ENCODE measurements at regions not wholly inside any gene's neighbourhood (a gene's known extent, or its start where the extent isn't known, plus 50 kb on each side); places are given as distances from the start of the nearest gene placed in this dataset.

DNA sequence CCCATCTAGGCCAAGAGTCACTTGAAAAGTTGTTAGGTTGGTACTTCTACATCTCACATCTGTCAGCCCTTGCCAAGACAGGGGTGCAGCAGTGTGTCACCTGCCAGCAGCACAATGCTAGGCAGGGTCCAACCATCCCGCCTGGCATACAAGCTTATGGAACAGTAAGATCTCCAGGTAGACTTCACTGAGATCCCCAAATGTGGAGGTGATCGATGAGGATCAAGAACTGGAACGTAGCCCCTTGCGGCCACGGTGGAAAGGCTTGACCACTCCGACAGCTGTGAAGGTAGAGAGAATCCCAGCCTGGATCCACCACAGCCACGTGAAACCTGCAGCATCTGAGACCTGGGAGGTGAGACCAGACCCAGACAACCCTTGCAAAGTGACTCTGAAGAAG is 696.0 kb upstream of the LMO3 start:
- Histone ChIP-seq H3K9me3 (ENCODE audit: control insufficient read depth, low read depth, low read length) (peaks cover 9% of the 10 kb centered on the region), H3K27ac (ENCODE audit: insufficient read length, low read depth, low read length) (no peak overlapping the region), H3T11ph (ENCODE audit: low read length) (no peak overlapping the region), H3K79me2 (ENCODE audit: insufficient read depth, low read length) (no peaks in the 10 kb centered on the region), H3K18ac (ENCODE audit: insufficient read length, low read depth, low read length) (no peak overlapping the region), H2AK5ac (ENCODE audit: insufficient read length, low read length) (no peak overlapping the region), H3K79me1 (ENCODE audit: insufficient read depth, low read depth, low read length, poor library complexity, severe bottlenecking) (no peaks in the 10 kb centered on the region), H4K8ac (replicated peaks; ENCODE audit: insufficient read length, low read depth, low read length) (no peak overlapping the region), H2BK120ac (ENCODE audit: low read depth, low read length, poor library complexity, severe bottlenecking) (no peak overlapping the region), H3K23me2 (ENCODE audit: insufficient read length, low read depth, low read length, poor library complexity, severe bottlenecking) (no peaks in the 10 kb centered on the region), H3K23ac (ENCODE audit: insufficient read length, low read depth, low read length) (no peak overlapping the region), H3K4me1 (ENCODE audit: insufficient read depth, low read length) (no peaks in the 10 kb centered on the region), H4K5ac (ENCODE audit: insufficient read length, low read depth, low read length) (no peak overlapping the region), H3K14ac (ENCODE audit: insufficient read depth, low read length) (no peak overlapping the region), H2BK5ac (ENCODE audit: insufficient read length, low read length) (no peak overlapping the region), H2BK15ac (ENCODE audit: low read depth, low read length) (no peak overlapping the region), H3K27me3 (ENCODE audit: insufficient read depth, low read length) (no peaks in the 10 kb centered on the region), H4K20me1 (ENCODE audit: control insufficient read depth, insufficient read depth, insufficient read length) (no peaks in the 10 kb centered on the region), H3K4me2 (ENCODE audit: insufficient read depth, insufficient read length, low read length) (no peak overlapping the region), H2AFZ (ENCODE audit: low read length) (no peak overlapping the region), H4K91ac (ENCODE audit: insufficient read length, low read depth, low read length) (no peak overlapping the region), H2BK20ac (ENCODE audit: low read depth, low read length, poor library complexity, severe bottlenecking) (no peak overlapping the region), H3K4ac (ENCODE audit: low read depth, low read length) (no peak overlapping the region), H3K9ac (ENCODE audit: extremely low read depth, insufficient read length, low read length) (no peak overlapping the region), H2BK12ac (ENCODE audit: insufficient read length, low read depth, low read length) (no peak overlapping the region), H3K56ac (ENCODE audit: insufficient read length, low read depth, low read length) (no peak overlapping the region)
- WGBS (ENCODE audit: extremely low coverage, insufficient read length, low lambda C conversion rate) = no CpG with 5 or more reads among the region's 7 CpGs
- no peak for DNase-seq
- Mint-ChIP-seq H3K27me3 (ENCODE audit: low read depth) (no peaks in the 10 kb centered on the region; the same call in 1 of the 2 replicates), H3K4me1 (peaks cover 0 to 8% of the 10 kb centered on the region in 2 experiments; a peak in 2 of 4 replicates), H3K9me3 (peaks cover 25 to 33% of the 10 kb centered on the region in 2 experiments), H3K27ac (no peak overlapping the region), H3K4me3 (no peak overlapping the region), H3K36me3 (ENCODE audit: insufficient read depth in 1 of 3, low read depth in 3 of 3) (peaks cover 2 to 21% (median 13%) of the 10 kb centered on the region in 3 experiments; a peak in 6 of 7 replicates)
- TF ChIP-seq, protein P1, sequence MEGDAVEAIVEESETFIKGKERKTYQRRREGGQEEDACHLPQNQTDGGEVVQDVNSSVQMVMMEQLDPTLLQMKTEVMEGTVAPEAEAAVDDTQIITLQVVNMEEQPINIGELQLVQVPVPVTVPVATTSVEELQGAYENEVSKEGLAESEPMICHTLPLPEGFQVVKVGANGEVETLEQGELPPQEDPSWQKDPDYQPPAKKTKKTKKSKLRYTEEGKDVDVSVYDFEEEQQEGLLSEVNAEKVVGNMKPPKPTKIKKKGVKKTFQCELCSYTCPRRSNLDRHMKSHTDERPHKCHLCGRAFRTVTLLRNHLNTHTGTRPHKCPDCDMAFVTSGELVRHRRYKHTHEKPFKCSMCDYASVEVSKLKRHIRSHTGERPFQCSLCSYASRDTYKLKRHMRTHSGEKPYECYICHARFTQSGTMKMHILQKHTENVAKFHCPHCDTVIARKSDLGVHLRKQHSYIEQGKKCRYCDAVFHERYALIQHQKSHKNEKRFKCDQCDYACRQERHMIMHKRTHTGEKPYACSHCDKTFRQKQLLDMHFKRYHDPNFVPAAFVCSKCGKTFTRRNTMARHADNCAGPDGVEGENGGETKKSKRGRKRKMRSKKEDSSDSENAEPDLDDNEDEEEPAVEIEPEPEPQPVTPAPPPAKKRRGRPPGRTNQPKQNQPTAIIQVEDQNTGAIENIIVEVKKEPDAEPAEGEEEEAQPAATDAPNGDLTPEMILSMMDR (conservative IDR thresholded peaks at IDR 0.05) = no peak
